GM21529 (cell line): ENCODE measurements at regions not wholly inside any gene's neighbourhood (a gene's known extent, or its start where the extent isn't known, plus 50 kb on each side); places are given as distances from the start of the nearest gene placed in this dataset.
"Not testable (repeated sequence)": the region's sequence is repeated elsewhere in the genome, so short reads cannot be mapped to it uniquely, and the experiment has no call there.

Source experiments
- ATAC-seq: cut with Tn5 transposase; IDR thresholded peaks from one replicate; pipeline ENCODE4 v1.9.1; 2021; ENCODE audit not compliant: unreplicated experiment

GRCh38 chr15:93748710-93749109, 482.7 kb upstream of the MCTP2 start:
- ATAC-seq: no peak

- not testable (repeated sequence) for ATAC-seq
These were observed 496.4 kb upstream of the MCTP2 start for GRCh38 chr15:93734976-93735375.

DNA sequence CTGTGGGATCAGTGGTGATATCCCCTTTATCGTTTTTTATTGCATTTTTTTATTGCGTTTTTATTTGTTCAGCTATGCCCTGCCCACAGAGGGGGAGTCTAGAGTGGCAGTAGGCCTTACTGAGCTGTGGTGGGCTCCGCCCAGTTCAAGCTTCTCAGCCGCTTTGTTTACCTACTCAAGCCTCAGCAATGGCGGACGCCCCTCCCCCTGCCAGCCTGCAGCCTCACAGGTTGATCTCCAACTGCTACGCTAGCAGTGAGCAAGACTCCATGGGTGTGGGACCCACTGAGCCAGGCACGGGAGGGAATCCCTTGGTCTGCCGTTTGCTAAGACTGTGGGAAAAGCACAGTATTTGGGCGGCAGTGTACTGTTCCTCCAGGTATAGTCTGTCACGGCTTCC, 500.6 kb upstream of the MCTP2 start:
- ATAC-seq: no peak

DNA sequence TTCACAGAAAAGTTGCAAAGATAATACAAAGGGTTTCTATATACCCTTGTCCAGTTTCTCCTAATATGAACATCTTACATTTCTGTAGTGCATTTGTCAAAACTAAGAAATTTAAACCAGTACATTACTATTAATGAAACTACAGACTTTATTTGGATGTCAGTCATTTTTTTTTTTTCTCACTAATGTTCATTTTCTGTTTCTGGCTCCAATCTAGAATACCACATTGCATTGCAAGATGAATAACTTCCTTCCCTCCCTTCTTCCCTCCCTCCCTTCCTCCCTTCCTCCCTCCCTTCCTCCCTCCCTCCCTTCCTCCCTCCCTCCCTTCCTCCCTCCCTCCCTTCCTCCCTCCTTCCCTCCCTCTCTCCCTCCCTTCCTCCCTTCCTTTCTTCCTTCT, 509.2 kb upstream of the MCTP2 start:
- no peak for ATAC-seq

- no peak for ATAC-seq
These were observed 510.8 kb upstream of the MCTP2 start for GRCh38 chr15:93720607-93721006.

DNA sequence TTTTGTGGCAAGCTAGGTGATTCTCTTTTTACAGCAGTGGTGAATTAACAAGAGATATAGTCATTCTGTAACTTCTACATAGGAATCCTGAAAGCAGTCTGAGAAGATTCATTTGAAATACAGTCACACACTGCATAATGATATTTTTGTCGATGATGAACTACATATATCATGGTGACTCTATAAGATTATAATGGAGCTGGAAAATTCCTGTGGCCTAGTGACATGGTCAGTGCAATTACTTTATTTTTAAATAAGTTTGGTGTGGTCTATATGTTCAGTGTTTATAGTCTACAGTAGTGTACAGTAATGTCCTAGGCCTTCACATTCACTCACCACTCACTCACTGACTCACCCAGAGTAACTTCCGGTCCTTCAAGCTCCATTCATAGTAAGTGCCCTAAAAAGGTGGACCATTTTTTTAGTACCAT, 511.4 kb upstream of the MCTP2 start:
- no peak for ATAC-seq

- ATAC-seq: no peak
These were observed 514.6 kb upstream of the MCTP2 start for GRCh38 chr15:93716615-93717231.

- ATAC-seq: no peak
These were observed 521.7 kb upstream of the MCTP2 start for GRCh38 chr15:93709708-93710107.

GRCh38 chr15:93708724-93709445, 522.5 kb upstream of the MCTP2 start:
- no peak for ATAC-seq

DNA sequence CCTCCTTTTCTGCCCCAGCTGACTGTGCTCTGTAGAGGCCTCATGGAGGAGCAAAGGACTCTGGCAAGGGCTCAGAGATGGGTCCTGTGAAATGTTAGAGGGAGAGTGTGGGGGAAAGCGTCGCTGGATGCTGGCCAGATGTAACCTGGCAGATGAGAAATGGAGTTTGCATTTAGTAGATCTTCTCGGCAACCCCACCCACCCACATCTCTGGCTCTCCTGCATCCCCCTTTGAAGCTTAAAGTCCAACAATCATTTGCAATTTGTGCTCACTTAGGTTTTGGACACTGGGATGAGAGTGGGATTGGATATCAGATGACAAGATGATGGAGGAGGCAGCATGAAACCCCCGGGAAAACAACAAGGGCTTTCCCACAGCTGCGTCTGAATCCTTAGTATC, 523.6 kb upstream of the MCTP2 start:
- ATAC-seq: no peak

- no peak for ATAC-seq
These were observed 524.7 kb upstream of the MCTP2 start for GRCh38 chr15:93706495-93707292.

DNA sequence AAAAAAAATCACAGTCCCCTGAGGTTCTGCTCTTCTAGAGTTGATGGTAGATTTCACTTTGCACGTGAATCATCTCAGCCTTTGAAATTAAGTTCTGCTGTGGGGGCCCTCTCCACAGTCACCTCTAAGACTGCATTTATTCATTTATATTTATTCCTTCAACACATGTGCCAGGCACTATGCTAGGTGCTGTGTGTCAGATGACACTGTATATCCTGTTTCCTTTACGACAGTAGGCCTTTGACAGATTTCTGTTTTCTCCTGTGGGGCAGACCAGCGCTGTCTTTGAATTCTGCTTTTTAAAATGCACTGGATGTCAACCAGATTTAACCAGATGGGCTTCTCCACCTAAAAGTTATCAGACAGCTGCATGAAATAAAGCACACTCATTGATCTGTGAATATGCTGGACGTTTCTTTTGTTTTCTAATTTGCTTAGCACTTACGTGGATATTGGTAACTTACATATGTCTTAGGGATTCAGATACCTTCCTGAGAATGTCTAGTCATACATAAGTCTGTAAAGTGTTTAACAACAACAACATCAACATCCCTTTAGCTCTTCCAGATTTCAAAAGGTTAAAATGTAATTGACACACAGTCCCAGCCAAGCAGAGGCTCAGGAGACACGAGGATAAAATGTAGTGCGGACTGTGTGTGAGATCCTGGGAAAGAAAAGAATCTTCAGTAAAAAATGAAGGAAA, 525.5 kb upstream of the MCTP2 start:
- no peak for ATAC-seq

- ATAC-seq: no peak
These were observed 528.1 kb upstream of the MCTP2 start for GRCh38 chr15:93703092-93703739.

GRCh38 chr15:93700051-93700450, 531.3 kb upstream of the MCTP2 start:
- ATAC-seq: no peak

GRCh38 chr15:93694033-93694432, 537.3 kb upstream of the MCTP2 start:
- ATAC-seq: no peak

- ATAC-seq: no peak
These were observed 547.7 kb upstream of the MCTP2 start for GRCh38 chr15:93683651-93684050.

DNA sequence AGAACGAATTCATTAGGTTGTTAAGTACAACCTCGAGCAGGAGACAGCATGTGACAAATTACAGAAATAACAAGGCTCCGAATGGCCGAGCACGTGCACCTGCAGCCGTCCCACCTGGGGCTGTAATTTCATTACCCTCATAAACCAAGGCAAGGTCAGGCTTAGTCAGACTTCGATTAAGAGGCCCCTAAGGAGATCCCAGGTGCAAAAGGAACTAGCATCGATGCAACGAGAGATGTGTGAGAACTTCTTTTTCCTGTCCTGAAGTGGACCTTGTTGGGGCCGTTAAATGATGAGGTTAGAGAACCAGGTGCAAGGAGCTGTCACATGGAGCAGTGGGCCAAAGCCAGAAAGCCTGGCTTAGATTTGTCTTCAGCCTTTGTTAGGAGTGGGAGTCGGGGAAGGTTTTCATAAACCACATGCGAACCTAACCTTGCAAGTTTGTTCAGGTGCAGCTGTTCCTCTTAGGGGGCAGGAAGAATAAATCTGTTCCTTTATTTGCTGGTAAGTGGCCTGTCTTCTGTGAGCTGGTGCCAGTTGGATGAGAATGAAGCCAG, 559.9 kb upstream of the MCTP2 start:
- ATAC-seq: no peak

DNA sequence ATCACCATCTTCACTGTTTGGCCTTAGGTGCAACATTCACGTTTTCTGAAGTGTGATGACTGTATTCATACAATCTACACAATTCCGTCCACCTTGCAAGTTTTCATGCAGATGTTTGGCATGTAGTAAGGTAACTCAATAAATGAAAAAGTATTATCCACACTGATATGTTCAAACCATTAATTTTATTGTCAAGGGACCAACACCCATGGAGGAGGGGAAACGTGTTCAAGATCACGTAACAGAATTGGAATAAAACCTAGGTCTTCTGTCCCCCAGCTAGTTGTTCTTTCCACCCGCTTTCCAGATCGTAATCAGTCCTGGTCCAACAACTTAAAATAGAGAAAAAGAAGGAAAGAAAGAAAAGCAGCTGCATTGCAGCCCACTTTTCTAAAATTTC, 560.4 kb upstream of the MCTP2 start:
- no peak for ATAC-seq

DNA sequence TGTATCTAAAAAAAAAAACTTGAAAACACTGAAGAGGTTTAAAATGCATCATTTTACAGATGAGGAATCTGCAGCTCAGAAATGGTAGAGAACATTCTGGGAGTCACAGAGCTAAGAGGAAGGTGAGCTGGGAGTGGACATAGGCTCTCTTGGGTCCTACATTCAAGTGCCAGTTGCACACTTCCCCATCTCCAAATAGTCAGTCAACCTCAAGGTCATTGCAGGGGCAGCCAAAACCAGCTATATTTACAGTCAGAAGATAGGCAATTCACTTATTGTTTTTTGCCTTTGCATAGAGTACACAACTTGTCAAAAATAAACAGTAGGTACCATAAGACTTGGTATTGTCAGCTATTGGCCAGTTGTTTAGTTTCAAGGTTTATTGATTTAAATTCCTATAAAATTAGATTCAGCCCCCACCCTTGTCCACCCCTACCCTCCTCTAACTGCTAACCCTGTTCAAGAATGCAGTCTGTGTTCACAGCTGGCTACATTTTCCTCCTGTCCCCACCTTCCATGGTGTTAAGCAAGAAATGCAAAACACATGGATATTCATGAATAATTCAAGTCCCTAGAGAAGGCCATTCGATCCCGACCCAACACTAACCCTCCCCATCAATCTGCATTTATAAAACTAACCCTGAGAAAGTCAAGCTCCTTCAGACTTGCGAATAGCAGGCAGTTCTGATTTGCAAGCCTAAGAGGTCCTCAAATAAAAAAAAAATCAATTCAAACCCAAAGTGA, 567.0 kb upstream of the MCTP2 start:
- no peak for ATAC-seq
